ENCODE measurements at regions not wholly inside any gene's neighbourhood (a gene's known extent, or its start where the extent isn't known, plus 50 kb on each side); places are given as distances from the start of the nearest gene placed in this dataset.

- TF ChIP-seq CTCF (IDR thresholded peaks at IDR 0.05): no peak
- TF ChIP-seq POLR2AphosphoS5 (IDR thresholded peaks at IDR 0.05): no peak
- no peak for TF ChIP-seq POLR2A (IDR thresholded peaks at IDR 0.05)
- no peak for TF ChIP-seq EP300 (IDR thresholded peaks at IDR 0.05)
Measured at GRCh38 chrX:20434986-20435385, 168.3 kb upstream of the RPS6KA3 start.

Data from sigmoid colon (tissue), 4 donors.